GM23338 (cell line): ENCODE measurements at regions not wholly inside any gene's neighbourhood (a gene's known extent, or its start where the extent isn't known, plus 50 kb on each side); places are given as distances from the start of the nearest gene placed in this dataset.

Source experiments
- ATAC-seq: fragments of 200-7000 bp; cut with Tn5 transposase; 3 replicates; pipeline ENCODE4 v1.9.1; 2020
- DNase-seq: peaks from one replicate; pipeline ENCODE4 v3.0.0-alpha.2; 2015; ENCODE audit warnings: low spot score
- H2AFZ ChIP-seq: fragments of 200-600 bp; sonication (generic); 2 replicates; pipeline ENCODE4 v1.8.0; 2016; ENCODE audit warnings: antibody characterized with exemption, mild to moderate bottlenecking, moderate library complexity
- H3F3A ChIP-seq: fragments of 200-600 bp; sonication (generic); replicated peaks from 2 replicates; pipeline ENCODE4 v1.8.0; 2017; ENCODE audit warnings: antibody characterized with exemption, mixed run types, low read depth
- H3K27ac ChIP-seq: fragments of 200-600 bp; sonication (generic); 2 replicates; pipeline ENCODE4 v1.6.1; 2016; ENCODE audit warnings: low read depth
- H3K27me3 ChIP-seq: fragments of 200-600 bp; sonication (generic); 2 replicates; pipeline ENCODE4 v1.8.0; 2016; ENCODE audit warnings: mild to moderate bottlenecking, mixed run types, moderate library complexity; ENCODE audit not compliant: insufficient read depth
- H3K36me3 ChIP-seq: fragments of 200-600 bp; sonication (generic); 2 replicates; pipeline ENCODE4 v1.8.0; 2016; ENCODE audit warnings: mild to moderate bottlenecking; ENCODE audit not compliant: insufficient read depth
- H3K4me1 ChIP-seq: fragments of 200-600 bp; sonication (generic); 2 replicates; pipeline ENCODE4 v1.8.0; 2016; ENCODE audit warnings: mild to moderate bottlenecking, moderate library complexity; ENCODE audit not compliant: insufficient read depth
- H3K4me2 ChIP-seq: fragments of 200-600 bp; sonication (generic); 2 replicates; pipeline ENCODE4 v1.7.1; 2017; ENCODE audit warnings: mixed run types
- H3K4me3 ChIP-seq: fragments of 200-600 bp; sonication (generic); 2 replicates; pipeline ENCODE4 v1.6.1; 2016; ENCODE audit warnings: mixed run types
- H3K79me2 ChIP-seq: fragments of 200-600 bp; sonication (generic); replicated peaks from 2 replicates; pipeline ENCODE4 v1.8.0; 2017; ENCODE audit warnings: mild to moderate bottlenecking; ENCODE audit not compliant: insufficient read depth
- H3K9me2 ChIP-seq: fragments of 200-600 bp; sonication (generic); 2 replicates; pipeline ENCODE4 v1.8.0; 2017; ENCODE audit not compliant: insufficient read depth
- H4K20me1 ChIP-seq: fragments of 200-600 bp; sonication (generic); replicated peaks from 2 replicates; pipeline ENCODE4 v1.8.0; 2017; ENCODE audit warnings: mild to moderate bottlenecking; ENCODE audit not compliant: insufficient read depth
- H3K27ac Mint-ChIP-seq: 2 replicates; pipeline ENCODE4 v1.8.0; 2020; ENCODE audit warnings: inconsistent platforms, mild to moderate bottlenecking, moderate library complexity, mixed read lengths
- H3K27me3 Mint-ChIP-seq: 3 replicates; pipeline ENCODE4 v1.8.0; 2022; ENCODE audit warnings: low read depth, mild to moderate bottlenecking, moderate library complexity, mixed read lengths, inconsistent platforms; ENCODE audit not compliant: insufficient read depth, poor library complexity
- H3K36me3 Mint-ChIP-seq: 3 replicates; pipeline ENCODE4 v1.8.0; 2021; ENCODE audit warnings: low read depth, mild to moderate bottlenecking, inconsistent platforms, moderate library complexity, mixed read lengths
- H3K4me1 Mint-ChIP-seq: 3 replicates; pipeline ENCODE4 v1.8.0; 2020; ENCODE audit warnings: mild to moderate bottlenecking, inconsistent platforms, mixed read lengths
- H3K4me3 Mint-ChIP-seq: 3 replicates; pipeline ENCODE4 v1.8.0; 2021; ENCODE audit warnings: moderate library complexity, mild to moderate bottlenecking, inconsistent platforms, mixed read lengths
- H3K9me3 Mint-ChIP-seq: 3 replicates; pipeline ENCODE4 v1.8.0; 2020; ENCODE audit warnings: moderate library complexity, mild to moderate bottlenecking, inconsistent platforms, mixed read lengths
- EZH2 ChIP-seq: fragments of 200-600 bp; sonication (generic); IDR thresholded peaks from one replicate; pipeline ENCODE4 v1.8.0; 2017; ENCODE audit warnings: antibody characterized with exemption, mild to moderate bottlenecking, low read depth; ENCODE audit not compliant: unreplicated experiment
- EZH2phosphoT487 ChIP-seq: fragments of 200-600 bp; sonication (generic); IDR thresholded peaks from one replicate; pipeline ENCODE4 v1.8.1; 2018; ENCODE audit warnings: antibody characterized with exemption; ENCODE audit not compliant: unreplicated experiment
- JUNB ChIP-seq: IDR thresholded peaks from one replicate; pipeline ENCODE4 v1.6.1; 2016; ENCODE audit warnings: antibody characterized with exemption; ENCODE audit not compliant: unreplicated experiment
- NANOG ChIP-seq: IDR thresholded peaks from 2 replicates; pipeline ENCODE4 v1.6.1; 2016; ENCODE audit warnings: antibody characterized with exemption, borderline replicate concordance
- POLR2AphosphoS5 ChIP-seq: IDR thresholded peaks from 2 replicates; pipeline ENCODE4 v1.6.1; 2016; ENCODE audit warnings: antibody characterized with exemption, low read depth
- STAT1 ChIP-seq: IDR thresholded peaks from one replicate; pipeline ENCODE4 v1.6.1; 2016; ENCODE audit warnings: antibody characterized with exemption; ENCODE audit not compliant: unreplicated experiment
- ZNF114 ChIP-seq: fragments of 250-450 bp; sonication (Bioruptor Pico); IDR thresholded peaks from 2 replicates; pipeline ENCODE4 v1.5.0; 2020; ENCODE audit warnings: mild to moderate bottlenecking, moderate library complexity
- ZNF331 ChIP-seq: fragments of 250-450 bp; sonication (Bioruptor Pico); IDR thresholded peaks from 2 replicates; pipeline ENCODE4 v1.5.0; 2020; ENCODE audit warnings: low read depth, mild to moderate bottlenecking, moderate library complexity
- TF ChIP-seq, protein P1 (sequence below): IDR thresholded peaks from one replicate; pipeline ENCODE4 v1.6.1; 2018; ENCODE audit warnings: antibody characterized with exemption; ENCODE audit not compliant: unreplicated experiment
- TF ChIP-seq, protein P2 (sequence below): IDR thresholded peaks from 2 replicates; pipeline ENCODE4 v1.6.1; 2016; ENCODE audit warnings: antibody characterized with exemption

DNA sequence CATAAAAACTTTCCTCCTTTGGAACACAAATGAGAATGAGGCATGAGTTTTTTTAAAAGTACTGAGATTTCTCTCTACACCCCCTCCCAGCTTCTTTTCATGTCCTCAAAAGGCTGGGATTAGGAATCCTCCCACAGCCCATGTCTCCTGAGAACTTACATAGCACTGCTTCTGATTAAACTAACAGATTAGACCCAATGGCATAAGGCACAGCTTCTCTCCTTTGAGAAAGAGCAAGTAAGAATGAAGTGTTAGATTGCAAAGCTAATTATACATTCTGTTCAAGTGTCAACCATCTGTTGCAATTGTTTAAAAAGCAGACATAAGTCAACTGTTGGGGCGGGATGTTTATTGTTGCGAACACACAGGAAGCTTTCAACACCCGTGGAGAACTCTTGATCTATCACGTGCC, 715.1 kb downstream of the CDH11 start (continued):
- TF ChIP-seq, protein P1, sequence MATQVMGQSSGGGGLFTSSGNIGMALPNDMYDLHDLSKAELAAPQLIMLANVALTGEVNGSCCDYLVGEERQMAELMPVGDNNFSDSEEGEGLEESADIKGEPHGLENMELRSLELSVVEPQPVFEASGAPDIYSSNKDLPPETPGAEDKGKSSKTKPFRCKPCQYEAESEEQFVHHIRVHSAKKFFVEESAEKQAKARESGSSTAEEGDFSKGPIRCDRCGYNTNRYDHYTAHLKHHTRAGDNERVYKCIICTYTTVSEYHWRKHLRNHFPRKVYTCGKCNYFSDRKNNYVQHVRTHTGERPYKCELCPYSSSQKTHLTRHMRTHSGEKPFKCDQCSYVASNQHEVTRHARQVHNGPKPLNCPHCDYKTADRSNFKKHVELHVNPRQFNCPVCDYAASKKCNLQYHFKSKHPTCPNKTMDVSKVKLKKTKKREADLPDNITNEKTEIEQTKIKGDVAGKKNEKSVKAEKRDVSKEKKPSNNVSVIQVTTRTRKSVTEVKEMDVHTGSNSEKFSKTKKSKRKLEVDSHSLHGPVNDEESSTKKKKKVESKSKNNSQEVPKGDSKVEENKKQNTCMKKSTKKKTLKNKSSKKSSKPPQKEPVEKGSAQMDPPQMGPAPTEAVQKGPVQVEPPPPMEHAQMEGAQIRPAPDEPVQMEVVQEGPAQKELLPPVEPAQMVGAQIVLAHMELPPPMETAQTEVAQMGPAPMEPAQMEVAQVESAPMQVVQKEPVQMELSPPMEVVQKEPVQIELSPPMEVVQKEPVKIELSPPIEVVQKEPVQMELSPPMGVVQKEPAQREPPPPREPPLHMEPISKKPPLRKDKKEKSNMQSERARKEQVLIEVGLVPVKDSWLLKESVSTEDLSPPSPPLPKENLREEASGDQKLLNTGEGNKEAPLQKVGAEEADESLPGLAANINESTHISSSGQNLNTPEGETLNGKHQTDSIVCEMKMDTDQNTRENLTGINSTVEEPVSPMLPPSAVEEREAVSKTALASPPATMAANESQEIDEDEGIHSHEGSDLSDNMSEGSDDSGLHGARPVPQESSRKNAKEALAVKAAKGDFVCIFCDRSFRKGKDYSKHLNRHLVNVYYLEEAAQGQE, result no peak
- TF ChIP-seq JUNB (no peak), ZNF114 (CRISPR knock-in tag) (no peak), ZNF331 (no peak), EZH2phosphoT487 (no peak), STAT1 (no peak), NANOG (no peak)
- TF ChIP-seq, protein P2, sequence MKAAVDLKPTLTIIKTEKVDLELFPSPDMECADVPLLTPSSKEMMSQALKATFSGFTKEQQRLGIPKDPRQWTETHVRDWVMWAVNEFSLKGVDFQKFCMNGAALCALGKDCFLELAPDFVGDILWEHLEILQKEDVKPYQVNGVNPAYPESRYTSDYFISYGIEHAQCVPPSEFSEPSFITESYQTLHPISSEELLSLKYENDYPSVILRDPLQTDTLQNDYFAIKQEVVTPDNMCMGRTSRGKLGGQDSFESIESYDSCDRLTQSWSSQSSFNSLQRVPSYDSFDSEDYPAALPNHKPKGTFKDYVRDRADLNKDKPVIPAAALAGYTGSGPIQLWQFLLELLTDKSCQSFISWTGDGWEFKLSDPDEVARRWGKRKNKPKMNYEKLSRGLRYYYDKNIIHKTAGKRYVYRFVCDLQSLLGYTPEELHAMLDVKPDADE, result no peak

DNA sequence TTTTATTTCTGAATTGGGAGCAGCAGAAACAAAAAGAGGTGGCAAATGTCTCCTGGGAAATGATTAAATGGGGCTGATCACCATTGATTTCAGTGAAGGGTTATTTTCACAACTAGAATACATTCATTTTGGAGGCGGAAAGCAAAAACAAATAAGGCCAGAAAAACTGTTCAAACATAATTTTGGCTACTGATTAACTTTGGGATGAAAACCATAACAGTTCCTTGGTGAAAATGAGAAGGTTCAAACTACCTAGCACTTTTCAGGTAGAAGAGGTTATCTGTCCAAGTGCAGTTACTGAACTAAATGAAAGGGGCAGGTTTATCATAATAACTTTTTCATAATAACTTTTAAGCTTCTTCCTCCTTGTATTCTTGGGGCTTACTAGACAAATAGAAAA, 718.5 kb downstream of the CDH11 start:
- no peak for DNase-seq
- no peaks in the 10 kb centered on the region for H3K4me1 ChIP-seq
- peak overlapping the region; percentile 90 for H2AFZ ChIP-seq
- H3K27me3 ChIP-seq, result no peaks in the 10 kb centered on the region
- no peaks in the 10 kb centered on the region for H3F3A ChIP-seq
- no peaks in the 10 kb centered on the region; the same call in 2 of the 3 replicates for H3K4me1 Mint-ChIP-seq
- no peaks in the 10 kb centered on the region for H3K9me2 ChIP-seq
- no peaks in the 10 kb centered on the region for H3K27me3 Mint-ChIP-seq
- H3K4me3 ChIP-seq, result no peak overlapping the region
- no peaks in the 10 kb centered on the region for H3K36me3 Mint-ChIP-seq
- no peaks in the 10 kb centered on the region for H3K36me3 ChIP-seq
- ATAC-seq, result no peak
- H3K27ac Mint-ChIP-seq, result no peak overlapping the region
- no peaks in the 10 kb centered on the region for H3K79me2 ChIP-seq
- no peak overlapping the region for H3K27ac ChIP-seq
- no peaks in the 10 kb centered on the region for H3K9me3 Mint-ChIP-seq
- no peaks in the 10 kb centered on the region for H4K20me1 ChIP-seq
- H3K4me2 ChIP-seq, result no peak overlapping the region
- no peak overlapping the region for H3K4me3 Mint-ChIP-seq
- no peak for TF ChIP-seq POLR2AphosphoS5
- TF ChIP-seq, protein P2, result no peak
- TF ChIP-seq JUNB, result no peak
- TF ChIP-seq EZH2phosphoT487, result no peak
- no peak for TF ChIP-seq ZNF114 (CRISPR knock-in tag)
- no peak for TF ChIP-seq EZH2
- TF ChIP-seq, protein P1, result no peak
